ENCODE measurements at regions not wholly inside any gene's neighbourhood (a gene's known extent, or its start where the extent isn't known, plus 50 kb on each side); places are given as distances from the start of the nearest gene placed in this dataset.

DNA sequence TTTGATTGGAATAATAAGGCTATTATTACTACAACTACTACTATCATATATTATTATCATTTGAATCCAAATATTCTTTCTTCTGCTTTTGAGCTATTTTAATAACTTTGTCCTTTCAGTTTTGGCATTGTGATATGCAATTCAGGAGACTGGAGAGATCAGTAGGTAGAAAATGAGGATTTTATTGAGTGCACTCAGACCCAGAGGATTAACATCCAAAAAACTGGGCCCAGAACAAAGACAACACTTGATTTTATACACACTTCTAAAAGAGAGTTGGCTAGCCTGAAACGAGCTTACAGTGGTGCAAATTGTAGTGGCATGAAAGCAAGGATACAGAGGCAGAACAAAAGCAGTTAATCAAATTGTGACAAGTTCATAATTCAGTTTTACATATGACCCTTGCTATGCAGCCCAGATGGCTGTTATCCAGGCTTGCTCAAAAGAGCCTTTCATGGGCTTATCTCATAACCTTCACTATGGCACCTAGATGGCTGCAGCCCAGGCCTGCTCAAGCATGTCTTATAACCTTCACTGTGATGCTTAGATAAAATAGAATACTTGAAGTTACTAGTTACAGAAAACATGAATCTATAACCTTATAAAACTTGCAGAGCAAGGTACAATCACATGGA, 796.3 kb upstream of the RAG2 start:
- ChIA-PET CTCF (no interaction called here), POLR2A (no interaction called here)
- no peak for DNase-seq (ENCODE audit: extremely low spot score)
- TF ChIP-seq ARNT (IDR thresholded peaks at IDR 0.05) (no peak), SUZ12 (IDR thresholded peaks at IDR 0.05) (no peak), ZNF384 (IDR thresholded peaks at IDR 0.05) (no peak), FOXK2 (IDR thresholded peaks at IDR 0.05) (no peak)
- TF ChIP-seq, protein P1, sequence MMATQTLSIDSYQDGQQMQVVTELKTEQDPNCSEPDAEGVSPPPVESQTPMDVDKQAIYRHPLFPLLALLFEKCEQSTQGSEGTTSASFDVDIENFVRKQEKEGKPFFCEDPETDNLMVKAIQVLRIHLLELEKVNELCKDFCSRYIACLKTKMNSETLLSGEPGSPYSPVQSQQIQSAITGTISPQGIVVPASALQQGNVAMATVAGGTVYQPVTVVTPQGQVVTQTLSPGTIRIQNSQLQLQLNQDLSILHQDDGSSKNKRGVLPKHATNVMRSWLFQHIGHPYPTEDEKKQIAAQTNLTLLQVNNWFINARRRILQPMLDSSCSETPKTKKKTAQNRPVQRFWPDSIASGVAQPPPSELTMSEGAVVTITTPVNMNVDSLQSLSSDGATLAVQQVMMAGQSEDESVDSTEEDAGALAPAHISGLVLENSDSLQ (IDR thresholded peaks at IDR 0.05): no peak

DNA sequence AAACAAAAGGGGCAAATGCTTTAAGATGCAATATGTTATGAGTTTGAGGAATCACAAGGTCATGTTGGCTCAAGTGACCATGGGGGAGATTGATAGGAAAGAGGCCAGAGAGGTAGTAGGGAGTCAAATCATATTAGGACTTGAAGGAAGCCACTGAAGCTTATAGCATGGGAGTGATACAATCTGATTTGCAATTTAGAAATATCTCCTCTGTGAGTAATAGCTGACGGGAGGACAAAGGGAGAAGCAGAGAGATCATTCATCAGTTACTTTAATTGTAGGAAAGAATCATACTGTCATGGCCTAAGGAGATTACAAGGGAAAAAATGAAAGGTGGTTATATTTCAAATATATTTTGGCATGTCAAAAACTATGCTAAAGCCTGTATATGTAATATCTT, 793.6 kb upstream of the RAG2 start:
- ChIA-PET CTCF (no interaction called here), POLR2A (no interaction called here)
- TF ChIP-seq ELF4 (IDR thresholded peaks at IDR 0.05) (no peak), HDGF (IDR thresholded peaks at IDR 0.05; ENCODE audit: borderline replicate concordance) (no peak), FOXK2 (IDR thresholded peaks at IDR 0.05) (no peak), SUZ12 (IDR thresholded peaks at IDR 0.05) (no peak), SP1 (IDR thresholded peaks at IDR 0.05) (no peak)
- TF ChIP-seq, protein P1 (IDR thresholded peaks at IDR 0.05): no peak
- no peak for DNase-seq (ENCODE audit: extremely low spot score)

DNA sequence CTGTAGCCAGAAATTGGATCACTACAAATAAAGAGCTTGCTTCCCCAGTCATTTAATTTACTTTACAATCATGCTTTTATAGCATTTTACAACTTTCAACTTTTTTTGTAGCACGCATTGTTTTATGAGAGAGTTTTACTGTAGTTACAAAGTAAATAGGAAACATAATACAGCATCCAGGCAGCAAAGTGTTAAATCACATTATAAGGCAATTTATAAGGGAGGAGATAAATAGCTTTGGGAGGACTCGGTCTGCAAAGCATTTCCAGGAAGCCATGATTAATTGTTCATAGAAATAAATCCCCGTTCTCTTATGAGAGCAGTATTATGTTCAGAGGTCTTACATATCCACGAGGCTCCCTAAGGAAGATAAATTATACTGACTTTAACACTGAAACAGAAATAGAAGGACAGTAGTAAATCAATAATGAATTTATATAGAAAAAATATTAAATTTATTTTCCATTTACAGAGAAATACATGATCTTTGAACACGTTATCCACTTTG, 792.6 kb upstream of the RAG2 start:
- DNase-seq (ENCODE audit: extremely low spot score): no peak
- no peak for TF ChIP-seq SP1 (IDR thresholded peaks at IDR 0.05)
- no peak for TF ChIP-seq SUZ12 (IDR thresholded peaks at IDR 0.05)
- no peak for TF ChIP-seq CTBP1 (IDR thresholded peaks at IDR 0.05; ENCODE audit: borderline replicate concordance)
- no peak for TF ChIP-seq FOXK2 (IDR thresholded peaks at IDR 0.05)
- TF ChIP-seq L3MBTL2 (conservative IDR thresholded peaks at IDR 0.05): no peak
- no peak for TF ChIP-seq FOXA1 (IDR thresholded peaks at IDR 0.05)
- no peak for TF ChIP-seq ZNF384 (IDR thresholded peaks at IDR 0.05)
- TF ChIP-seq NFRKB (IDR thresholded peaks at IDR 0.05): no peak
- no peak for TF ChIP-seq ELF4 (IDR thresholded peaks at IDR 0.05)
- no peak for TF ChIP-seq ARNT (IDR thresholded peaks at IDR 0.05)
- TF ChIP-seq TARDBP (IDR thresholded peaks at IDR 0.05): no peak
- no peak for TF ChIP-seq LEF1 (IDR thresholded peaks at IDR 0.05; ENCODE audit: borderline replicate concordance)
- TF ChIP-seq HDGF (IDR thresholded peaks at IDR 0.05; ENCODE audit: borderline replicate concordance): no peak
- no peak for TF ChIP-seq BHLHE40 (IDR thresholded peaks at IDR 0.05; ENCODE audit: borderline replicate concordance)
- TF ChIP-seq, protein P1 (IDR thresholded peaks at IDR 0.05): no peak
- ChIA-PET CTCF (no interaction called here), POLR2A (no interaction called here)

DNA sequence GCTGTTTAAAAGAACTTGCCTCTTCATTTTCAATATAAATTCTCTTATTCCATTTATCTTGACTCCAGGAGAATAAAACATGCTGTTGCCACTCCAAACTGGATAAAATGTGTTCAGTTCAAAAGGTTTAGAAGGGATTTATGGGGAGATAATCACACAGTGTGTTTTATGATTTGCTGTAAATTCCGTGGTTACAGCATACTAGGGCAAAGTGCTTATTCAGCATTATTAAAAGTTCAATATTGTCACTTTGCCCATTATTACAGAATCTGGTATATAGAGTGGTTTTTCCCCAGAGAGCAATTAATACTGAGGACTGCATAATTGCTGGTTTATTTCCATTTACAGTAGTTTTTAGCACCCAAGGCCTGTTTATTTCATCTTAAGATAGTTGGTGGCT, 780.9 kb upstream of the RAG2 start:
- no peak for DNase-seq (ENCODE audit: extremely low spot score)
- ChIA-PET CTCF (no interaction called here), POLR2A (no interaction called here)
- TF ChIP-seq, protein P1 (IDR thresholded peaks at IDR 0.05): no peak
- TF ChIP-seq TARDBP (IDR thresholded peaks at IDR 0.05) (no peak), CTBP1 (IDR thresholded peaks at IDR 0.05; ENCODE audit: borderline replicate concordance) (no peak), SP1 (IDR thresholded peaks at IDR 0.05) (no peak), L3MBTL2 (conservative IDR thresholded peaks at IDR 0.05) (no peak), LEF1 (IDR thresholded peaks at IDR 0.05; ENCODE audit: borderline replicate concordance) (no peak), ELF4 (IDR thresholded peaks at IDR 0.05) (no peak), ARNT (IDR thresholded peaks at IDR 0.05) (no peak), SUZ12 (IDR thresholded peaks at IDR 0.05) (no peak), BHLHE40 (IDR thresholded peaks at IDR 0.05; ENCODE audit: borderline replicate concordance) (no peak), FOXA1 (IDR thresholded peaks at IDR 0.05) (no peak)

DNA sequence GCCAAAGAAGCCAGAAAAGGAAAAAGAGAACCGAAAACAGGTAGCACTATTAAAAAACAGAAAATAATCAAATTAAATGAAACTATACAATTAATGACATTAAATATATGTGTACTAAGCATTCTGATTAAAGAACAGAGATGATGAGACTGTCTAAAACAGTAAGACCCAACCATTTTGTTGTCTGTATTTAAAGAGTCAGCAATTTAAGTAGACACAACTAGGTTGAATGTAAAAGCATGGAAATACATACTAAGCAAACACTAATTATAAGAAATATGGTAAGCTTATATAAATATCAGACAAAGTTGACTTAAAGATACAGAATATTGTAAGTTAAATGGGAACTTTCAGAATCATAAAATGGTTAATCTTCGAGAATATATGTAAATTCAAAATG, 774.6 kb upstream of the RAG2 start:
- ChIA-PET CTCF (no interaction called here), POLR2A (no interaction called here)
- TF ChIP-seq HDGF (IDR thresholded peaks at IDR 0.05; ENCODE audit: borderline replicate concordance): no peak
- TF ChIP-seq SP1 (IDR thresholded peaks at IDR 0.05): no peak
- DNase-seq (ENCODE audit: extremely low spot score): no peak

DNA sequence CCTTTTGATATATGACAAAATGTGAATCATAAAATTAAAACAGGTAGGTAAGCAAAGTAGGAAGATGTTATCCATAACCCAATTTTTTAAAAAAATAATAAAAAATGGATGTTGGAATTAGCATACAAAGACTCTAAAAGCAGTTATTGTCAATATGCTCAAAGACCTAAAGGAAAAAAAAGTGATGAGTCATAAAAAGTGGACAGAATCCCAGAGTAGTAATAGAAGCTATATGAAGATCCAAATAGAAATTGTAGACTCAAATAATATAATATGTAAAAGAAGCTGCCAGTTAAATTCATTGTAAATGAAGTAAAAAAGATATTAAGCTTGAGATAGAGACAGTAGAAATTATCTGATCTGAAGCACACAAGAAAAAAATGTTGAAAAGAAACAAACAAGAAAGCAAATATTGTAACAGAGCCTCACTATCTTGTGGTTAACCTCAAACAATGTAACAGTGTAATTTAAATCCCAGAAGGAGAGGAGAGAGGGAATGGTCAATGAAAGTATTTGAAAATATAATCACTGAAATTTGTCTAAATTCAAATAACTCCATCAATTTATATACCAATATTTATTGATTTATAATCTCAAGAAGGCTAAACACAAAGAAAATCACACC, 773.4 kb upstream of the RAG2 start:
- POLR2A ChIA-PET: no interaction called here

More for the DNA sequence above, 773.4 kb upstream of the RAG2 start:
- DNase-seq (ENCODE audit: extremely low spot score): no peak
- TF ChIP-seq FOXM1 (IDR thresholded peaks at IDR 0.05; ENCODE audit: borderline replicate concordance): no peak
- no peak for TF ChIP-seq CTBP1 (IDR thresholded peaks at IDR 0.05; ENCODE audit: borderline replicate concordance)
- no peak for TF ChIP-seq TARDBP (IDR thresholded peaks at IDR 0.05)
- TF ChIP-seq BHLHE40 (IDR thresholded peaks at IDR 0.05; ENCODE audit: borderline replicate concordance): no peak
- TF ChIP-seq HDGF (IDR thresholded peaks at IDR 0.05; ENCODE audit: borderline replicate concordance): no peak
- no peak for TF ChIP-seq ZNF384 (IDR thresholded peaks at IDR 0.05)
- no peak for TF ChIP-seq ARNT (IDR thresholded peaks at IDR 0.05)
- TF ChIP-seq NFRKB (IDR thresholded peaks at IDR 0.05): no peak
- TF ChIP-seq L3MBTL2 (conservative IDR thresholded peaks at IDR 0.05): no peak
- TF ChIP-seq, protein P1 (IDR thresholded peaks at IDR 0.05): no peak
- TF ChIP-seq LEF1 (IDR thresholded peaks at IDR 0.05; ENCODE audit: borderline replicate concordance): no peak
- TF ChIP-seq SUZ12 (IDR thresholded peaks at IDR 0.05): no peak
- no peak for TF ChIP-seq SP1 (IDR thresholded peaks at IDR 0.05)
- no peak for TF ChIP-seq ELF4 (IDR thresholded peaks at IDR 0.05)
- no peak for TF ChIP-seq FOXK2 (IDR thresholded peaks at IDR 0.05)
- no peak for TF ChIP-seq FOXA1 (IDR thresholded peaks at IDR 0.05)
- CTCF ChIA-PET: no interaction called here
